ENCODE measurements at regions not wholly inside any gene's neighbourhood (a gene's known extent, or its start where the extent isn't known, plus 50 kb on each side); places are given as distances from the start of the nearest gene placed in this dataset. TPM values are rescaled to one million over a fixed set of nuclear protein-coding genes. Genes with fewer than 3 reads are reported as not detected.

GRCh38 chr7:116447966-116448839 is 51.3 kb upstream of the CAV2 start:
- TF ChIP-seq CTCF (IDR thresholded peaks at IDR 0.05; ENCODE audit: insufficient read depth, low read depth, low read length): no peak
- no peak overlapping the region for H3K4me3 ChIP-seq (ENCODE audit: low read depth, low read length)
- no peak for DNase-seq (ENCODE audit: low read depth)

DNA sequence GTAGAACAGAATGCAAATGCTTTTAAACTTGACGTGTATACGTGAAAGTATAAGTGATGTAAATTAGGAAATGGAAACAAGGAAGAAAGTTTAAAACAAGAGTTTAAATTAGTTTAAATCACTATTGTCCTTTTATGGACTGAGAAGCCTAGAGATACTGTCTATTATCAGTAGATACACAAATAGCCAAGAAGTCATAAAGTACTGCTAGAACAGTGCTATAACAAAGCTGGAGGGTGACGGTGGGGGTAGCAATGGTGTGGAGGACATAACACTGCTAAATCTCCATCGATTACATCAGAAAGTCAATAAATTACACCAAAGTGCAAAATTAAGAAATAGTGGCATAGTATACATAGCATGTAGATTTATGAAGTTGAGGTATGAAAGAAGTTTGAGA is 50.1 kb upstream of the CAV2 start:
- no peak overlapping the region for H3K4me3 ChIP-seq (ENCODE audit: low read depth, low read length)
- TF ChIP-seq CTCF (IDR thresholded peaks at IDR 0.05; ENCODE audit: insufficient read depth, low read depth, low read length): no peak
- DNase-seq (ENCODE audit: low read depth): no peak

Small RNA genes lying in the stretch of these regions (small RNA-seq; reads per million reads assigned to genes)
- not detected for gene RF00017

Data from fibroblast of villous mesenchyme (primary cell).